ENCODE measurements at regions not wholly inside any gene's neighbourhood (a gene's known extent, or its start where the extent isn't known, plus 50 kb on each side); places are given as distances from the start of the nearest gene placed in this dataset.

DNA sequence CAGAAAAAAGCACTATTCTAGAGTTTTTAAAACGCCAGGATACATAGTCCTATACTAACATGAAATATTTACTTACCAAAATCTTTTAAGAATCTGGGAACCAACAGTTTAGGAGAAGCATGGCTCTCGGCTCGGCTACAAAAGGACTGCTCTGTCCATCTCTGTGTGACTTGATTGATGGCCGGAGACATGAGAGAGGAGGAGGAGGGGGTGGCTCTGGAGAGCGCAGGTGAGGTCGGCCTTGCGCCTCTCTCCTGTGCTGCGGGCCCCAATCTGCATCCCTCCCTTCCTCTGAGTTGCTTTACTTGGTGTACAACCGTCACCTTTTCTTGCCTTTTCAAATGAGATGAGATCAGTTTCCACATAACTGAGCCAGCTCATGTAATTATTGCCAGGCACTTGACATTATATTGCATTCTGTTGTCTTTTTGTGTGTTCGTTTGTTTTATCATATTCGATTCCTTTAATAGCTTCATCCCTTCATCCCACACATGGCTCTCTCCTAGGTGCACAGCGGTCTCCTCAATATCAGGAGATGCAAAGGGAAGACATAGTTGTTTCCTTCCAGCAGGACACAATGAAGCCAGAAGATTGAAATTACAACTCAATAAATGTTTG, 87.8 kb upstream of the KLF6 start:
- H3K27me3 ChIP-seq (ENCODE audit: control insufficient read depth in 2 of 2, insufficient read depth in 2 of 2, low read length in 2 of 2): no peaks in the 10 kb centered on the region
- no TSS peak for BruUV-seq (replicated peaks)
- H4K20me1 ChIP-seq (replicated peaks; ENCODE audit: control insufficient read depth, extremely low read depth, insufficient read depth, low read length): no peaks in the 10 kb centered on the region
- dilution Hi-C loops (cut with MboI; ENCODE audit: extremely low pct_ligation_motif_present, low sequenced_read_pairs) (no loop called here), intact Hi-C loops (cut with micrococcal nuclease) (no loop called here)
- H3K9me1 ChIP-seq (replicated peaks; ENCODE audit: control insufficient read depth, extremely low read depth, insufficient read depth, low read length): no peaks in the 10 kb centered on the region
- POLR2A ChIA-PET: no interaction called here
- DNase-seq (ENCODE audit: low read depth, low spot score): no peak
- no peak overlapping the region for H2AFZ ChIP-seq (ENCODE audit: low read depth, low read length)
- TF ChIP-seq POLR2AphosphoS5 (IDR thresholded peaks at IDR 0.05; ENCODE audit: insufficient read depth, low read depth, low read length) (no peak), EZH2 (IDR thresholded peaks at IDR 0.05; ENCODE audit: borderline replicate concordance, low read depth, low read length, severe bottlenecking) (no peak)
- TF ChIP-seq, protein P1, sequence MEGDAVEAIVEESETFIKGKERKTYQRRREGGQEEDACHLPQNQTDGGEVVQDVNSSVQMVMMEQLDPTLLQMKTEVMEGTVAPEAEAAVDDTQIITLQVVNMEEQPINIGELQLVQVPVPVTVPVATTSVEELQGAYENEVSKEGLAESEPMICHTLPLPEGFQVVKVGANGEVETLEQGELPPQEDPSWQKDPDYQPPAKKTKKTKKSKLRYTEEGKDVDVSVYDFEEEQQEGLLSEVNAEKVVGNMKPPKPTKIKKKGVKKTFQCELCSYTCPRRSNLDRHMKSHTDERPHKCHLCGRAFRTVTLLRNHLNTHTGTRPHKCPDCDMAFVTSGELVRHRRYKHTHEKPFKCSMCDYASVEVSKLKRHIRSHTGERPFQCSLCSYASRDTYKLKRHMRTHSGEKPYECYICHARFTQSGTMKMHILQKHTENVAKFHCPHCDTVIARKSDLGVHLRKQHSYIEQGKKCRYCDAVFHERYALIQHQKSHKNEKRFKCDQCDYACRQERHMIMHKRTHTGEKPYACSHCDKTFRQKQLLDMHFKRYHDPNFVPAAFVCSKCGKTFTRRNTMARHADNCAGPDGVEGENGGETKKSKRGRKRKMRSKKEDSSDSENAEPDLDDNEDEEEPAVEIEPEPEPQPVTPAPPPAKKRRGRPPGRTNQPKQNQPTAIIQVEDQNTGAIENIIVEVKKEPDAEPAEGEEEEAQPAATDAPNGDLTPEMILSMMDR (IDR thresholded peaks at IDR 0.05; ENCODE audit: extremely low read depth in 1 of 2, insufficient read depth in 1 of 2, low read depth in 1 of 2, low read length in 2 of 2): no peak
- no peak overlapping the region for H3K4me2 ChIP-seq (ENCODE audit: insufficient read depth, low read length)
- no peak for FAIRE-seq
- no peak overlapping the region for H3K9ac ChIP-seq (replicated peaks; ENCODE audit: extremely low read depth, insufficient read depth, low read length)
- no peak overlapping the region for H3K27ac ChIP-seq (ENCODE audit: insufficient read depth, low read depth, low read length)
- H3K9me3 ChIP-seq (replicated peaks; ENCODE audit: control insufficient read depth, insufficient read depth, low read length): no peaks in the 10 kb centered on the region
- peaks cover 11% of the 10 kb centered on the region for H3K4me1 ChIP-seq (ENCODE audit: control insufficient read depth, extremely low read depth, insufficient read depth, low read length)
- CTCF ChIA-PET: interaction anchor here (0.6 kb wide), 2 partner anchors 21 to 330 kb away, joined by 3 to 4 read pairs; no protein-coding TSS in a partner anchor
- H3K79me2 ChIP-seq (ENCODE audit: control insufficient read depth, insufficient read depth, low read length): no peaks in the 10 kb centered on the region
- H3K4me3 ChIP-seq (replicated peaks in 1 of 3; ENCODE audit: insufficient read depth in 1 of 3, low read depth in 1 of 3, low read length in 3 of 3): no peak overlapping the region
- no peaks in the 10 kb centered on the region for H3K36me3 ChIP-seq (ENCODE audit: control insufficient read depth in 2 of 2, extremely low read depth in 1 of 2, insufficient read depth in 2 of 2, low read length in 2 of 2)

GRCh38 chr10:3871424-3871996, 86.5 kb upstream of the KLF6 start:
- ChIA-PET POLR2A (no interaction called here), CTCF (interaction anchor here (1.4 kb wide), 1 partner anchor 12 kb away, joined by 3 read pairs; no protein-coding TSS in a partner anchor)
- Histone ChIP-seq H3K9ac (replicated peaks; ENCODE audit: extremely low read depth, insufficient read depth, low read length) (no peak overlapping the region), H3K36me3 (ENCODE audit: control insufficient read depth in 2 of 2, extremely low read depth in 1 of 2, insufficient read depth in 2 of 2, low read length in 2 of 2) (no peaks in the 10 kb centered on the region), H3K4me1 (ENCODE audit: control insufficient read depth, extremely low read depth, insufficient read depth, low read length) (no peaks in the 10 kb centered on the region), H3K79me2 (ENCODE audit: control insufficient read depth, insufficient read depth, low read length) (no peaks in the 10 kb centered on the region), H3K27ac (ENCODE audit: insufficient read depth, low read depth, low read length) (no peak overlapping the region), H3K9me1 (replicated peaks; ENCODE audit: control insufficient read depth, extremely low read depth, insufficient read depth, low read length) (no peaks in the 10 kb centered on the region), H4K20me1 (replicated peaks; ENCODE audit: control insufficient read depth, extremely low read depth, insufficient read depth, low read length) (no peaks in the 10 kb centered on the region), H3K4me3 (replicated peaks in 1 of 3; ENCODE audit: insufficient read depth in 1 of 3, low read depth in 1 of 3, low read length in 3 of 3) (no peak overlapping the region), H3K9me3 (replicated peaks; ENCODE audit: control insufficient read depth, insufficient read depth, low read length) (no peaks in the 10 kb centered on the region), H3K27me3 (ENCODE audit: control insufficient read depth in 2 of 2, insufficient read depth in 2 of 2, low read length in 2 of 2) (no peaks in the 10 kb centered on the region), H3K4me2 (ENCODE audit: insufficient read depth, low read length) (no peak overlapping the region), H2AFZ (ENCODE audit: low read depth, low read length) (no peak overlapping the region)
- no TSS peak for BruUV-seq (replicated peaks)
- intact Hi-C loops (cut with micrococcal nuclease): no loop called here
- FAIRE-seq (no peak), DNase-seq (ENCODE audit: low read depth, low spot score) (no peak)
- dilution Hi-C loops (cut with MboI; ENCODE audit: extremely low pct_ligation_motif_present, low sequenced_read_pairs): no loop called here
- TF ChIP-seq FOS (IDR thresholded peaks at IDR 0.05; ENCODE audit: borderline replicate concordance, insufficient read depth, low read length) (no peak), JUN (IDR thresholded peaks at IDR 0.05; ENCODE audit: borderline replicate concordance, insufficient read depth, insufficient read length, low read depth) (no peak), EZH2 (IDR thresholded peaks at IDR 0.05; ENCODE audit: borderline replicate concordance, low read depth, low read length, severe bottlenecking) (no peak), POLR2AphosphoS5 (IDR thresholded peaks at IDR 0.05; ENCODE audit: insufficient read depth, low read depth, low read length) (no peak), GATA2 (IDR thresholded peaks at IDR 0.05; ENCODE audit: insufficient read depth, insufficient read length, low read depth, low read length) (no peak), POLR2A (IDR thresholded peaks at IDR 0.05; ENCODE audit: low read depth, low read length) (no peak), MYC (IDR thresholded peaks at IDR 0.05; ENCODE audit: low read depth, low read length) (no peak)
